KMS-11 (cell line): ENCODE measurements at regions not wholly inside any gene's neighbourhood (a gene's known extent, or its start where the extent isn't known, plus 50 kb on each side); places are given as distances from the start of the nearest gene placed in this dataset.

Source experiments
- H2AFZ ChIP-seq: fragments of 200-600 bp; sonication (generic); 2 replicates; pipeline ENCODE4 v1.6.1; 2016; ENCODE audit warnings: antibody characterized with exemption, mixed run types, low read depth
- H3K27ac ChIP-seq: fragments of 200-600 bp; sonication (generic); 2 replicates; pipeline ENCODE4 v1.6.1; 2016; ENCODE audit warnings: mild to moderate bottlenecking, mixed run types
- H3K27me3 ChIP-seq: fragments of 200-600 bp; sonication (generic); 2 replicates; pipeline ENCODE4 v1.6.1; 2017; ENCODE audit warnings: mild to moderate bottlenecking, low read depth, mixed run types, moderate library complexity; ENCODE audit not compliant: insufficient read depth
- H3K36me3 ChIP-seq: fragments of 200-600 bp; sonication (generic); 2 replicates; pipeline ENCODE4 v1.6.1; 2017; ENCODE audit warnings: mild to moderate bottlenecking, mixed run types; ENCODE audit not compliant: insufficient read depth
- H3K4me1 ChIP-seq: fragments of 200-600 bp; sonication (generic); 2 replicates; pipeline ENCODE4 v1.6.1; 2016; ENCODE audit warnings: mild to moderate bottlenecking, low read depth, mixed run types; ENCODE audit not compliant: poor library complexity, severe bottlenecking
- H3K4me2 ChIP-seq: fragments of 200-600 bp; sonication (generic); 2 replicates; pipeline ENCODE4 v1.7.0; 2016; ENCODE audit warnings: mild to moderate bottlenecking, mixed run types
- H3K4me3 ChIP-seq: fragments of 200-600 bp; sonication (generic); IDR thresholded peaks from 2 replicates; pipeline ENCODE4 v1.6.1; 2017; ENCODE audit warnings: low read depth, low read length, mixed read lengths; ENCODE audit not compliant: insufficient read depth
- H3K79me2 ChIP-seq: fragments of 200-600 bp; sonication (generic); 2 replicates; pipeline ENCODE4 v1.6.1; 2016; ENCODE audit warnings: low read depth, mixed run types; ENCODE audit not compliant: insufficient read depth
- H3K9ac ChIP-seq: fragments of 200-600 bp; sonication (generic); 2 replicates; pipeline ENCODE4 v1.6.1; 2016; ENCODE audit warnings: mild to moderate bottlenecking, mixed run types
- H4K20me1 ChIP-seq: fragments of 200-600 bp; sonication (generic); 2 replicates; pipeline ENCODE4 v1.6.1; 2016; ENCODE audit warnings: mild to moderate bottlenecking, mixed run types; ENCODE audit not compliant: insufficient read depth
- CTCF ChIP-seq: fragments of 200-600 bp; sonication (generic); conservative IDR thresholded peaks from 2 replicates; pipeline ENCODE4 v1.6.1; 2017; ENCODE audit warnings: low read depth, mild to moderate bottlenecking, antibody characterized with exemption, low read length, moderate library complexity, mixed read lengths

GRCh38 chr13:99027661-99028425, 50.0 kb upstream of the DOCK9 start:
- Histone ChIP-seq H3K36me3 (no peaks in the 10 kb centered on the region), H3K4me2 (no peak overlapping the region), H2AFZ (no peak overlapping the region), H3K27ac (no peak overlapping the region), H3K4me1 (no peaks in the 10 kb centered on the region), H4K20me1 (no peaks in the 10 kb centered on the region), H3K27me3 (no peaks in the 10 kb centered on the region), H3K79me2 (no peaks in the 10 kb centered on the region), H3K4me3 (no peak overlapping the region), H3K9ac (no peak overlapping the region)
- no peak for TF ChIP-seq CTCF

- H3K4me3 ChIP-seq: no peak overlapping the region
- H3K27ac ChIP-seq: no peak overlapping the region
- no peak overlapping the region for H3K9ac ChIP-seq
- no peak overlapping the region for H3K4me2 ChIP-seq
- H4K20me1 ChIP-seq: no peaks in the 10 kb centered on the region
- H3K27me3 ChIP-seq: no peaks in the 10 kb centered on the region
- TF ChIP-seq CTCF: peak; percentile 29
- no peaks in the 10 kb centered on the region for H3K4me1 ChIP-seq
- no peaks in the 10 kb centered on the region for H3K79me2 ChIP-seq
- no peak overlapping the region for H2AFZ ChIP-seq
- no peaks in the 10 kb centered on the region for H3K36me3 ChIP-seq
Observed at GRCh38 chr13:99028890-99029289, 51.0 kb upstream of the DOCK9 start.

- H3K4me3 ChIP-seq: no peak overlapping the region
- TF ChIP-seq CTCF: no peak
Observed at GRCh38 chr13:99029576-99029975, 51.7 kb upstream of the DOCK9 start.

GRCh38 chr13:99030326-99030725, 52.5 kb upstream of the DOCK9 start:
- Histone ChIP-seq H3K27ac (no peak overlapping the region), H2AFZ (no peak overlapping the region), H3K4me3 (no peak overlapping the region), H3K79me2 (no peaks in the 10 kb centered on the region), H3K27me3 (no peaks in the 10 kb centered on the region), H3K9ac (no peak overlapping the region), H3K4me2 (no peak overlapping the region), H4K20me1 (no peaks in the 10 kb centered on the region), H3K36me3 (no peaks in the 10 kb centered on the region), H3K4me1 (no peaks in the 10 kb centered on the region)
- no peak for TF ChIP-seq CTCF

More at GRCh38 chr13:99029576-99029975, 51.7 kb upstream of the DOCK9 start:
- Histone ChIP-seq H3K4me2 (no peak overlapping the region), H3K36me3 (no peaks in the 10 kb centered on the region), H3K27ac (no peak overlapping the region), H4K20me1 (no peaks in the 10 kb centered on the region), H3K4me1 (no peaks in the 10 kb centered on the region), H3K9ac (no peak overlapping the region), H2AFZ (no peak overlapping the region), H3K27me3 (no peaks in the 10 kb centered on the region), H3K79me2 (no peaks in the 10 kb centered on the region)
